Choroid plexus epithelial cell (primary cell): ENCODE measurements at regions not wholly inside any gene's neighbourhood (a gene's known extent, or its start where the extent isn't known, plus 50 kb on each side); places are given as distances from the start of the nearest gene placed in this dataset.

Experiments used
- DNase-seq: peaks from one replicate; pipeline ENCODE4 v3.0.0-alpha.2; 2010; ENCODE audit warnings: low read depth
- H3K4me3 ChIP-seq: 2 replicates; pipeline ENCODE4 v1.5.1; 2011; ENCODE audit warnings: low read depth, mild to moderate bottlenecking, control low read depth, low read length, moderate library complexity
- CTCF ChIP-seq: conservative IDR thresholded peaks from 2 replicates; pipeline ENCODE4 v1.5.1; 2011; ENCODE audit warnings: low read depth, mild to moderate bottlenecking, control low read depth, inconsistent platforms, low read length, moderate library complexity

GRCh38 chr6:113356139-113356538, 501.0 kb upstream of the MARCKS start:
- no peak for TF ChIP-seq CTCF
- H3K4me3 ChIP-seq, result no peak overlapping the region
- no peak for DNase-seq

DNA sequence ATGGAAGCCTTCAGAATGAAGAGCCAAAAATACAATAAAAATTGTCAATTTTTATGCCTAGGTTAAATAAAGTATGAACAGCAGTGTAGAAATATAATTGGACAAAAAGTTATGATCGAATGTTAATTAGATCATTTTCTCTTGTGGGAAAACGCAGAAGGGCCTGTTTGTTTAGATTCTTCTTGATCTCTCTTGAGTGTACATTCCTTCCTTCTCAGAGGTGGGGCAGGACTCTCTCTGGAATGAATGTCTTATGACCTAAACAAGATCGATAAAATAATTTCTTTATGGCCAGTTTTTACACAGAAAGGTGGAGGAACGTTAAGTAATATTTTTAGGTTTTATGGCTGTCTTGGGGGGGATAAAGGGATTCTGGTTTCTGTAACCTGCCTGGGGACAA, 500.1 kb upstream of the MARCKS start:
- DNase-seq, result no peak
- no peak overlapping the region for H3K4me3 ChIP-seq
- no peak for TF ChIP-seq CTCF

GRCh38 chr6:113358063-113358583, 499.0 kb upstream of the MARCKS start:
- no peak for TF ChIP-seq CTCF
- no peak for DNase-seq

DNA sequence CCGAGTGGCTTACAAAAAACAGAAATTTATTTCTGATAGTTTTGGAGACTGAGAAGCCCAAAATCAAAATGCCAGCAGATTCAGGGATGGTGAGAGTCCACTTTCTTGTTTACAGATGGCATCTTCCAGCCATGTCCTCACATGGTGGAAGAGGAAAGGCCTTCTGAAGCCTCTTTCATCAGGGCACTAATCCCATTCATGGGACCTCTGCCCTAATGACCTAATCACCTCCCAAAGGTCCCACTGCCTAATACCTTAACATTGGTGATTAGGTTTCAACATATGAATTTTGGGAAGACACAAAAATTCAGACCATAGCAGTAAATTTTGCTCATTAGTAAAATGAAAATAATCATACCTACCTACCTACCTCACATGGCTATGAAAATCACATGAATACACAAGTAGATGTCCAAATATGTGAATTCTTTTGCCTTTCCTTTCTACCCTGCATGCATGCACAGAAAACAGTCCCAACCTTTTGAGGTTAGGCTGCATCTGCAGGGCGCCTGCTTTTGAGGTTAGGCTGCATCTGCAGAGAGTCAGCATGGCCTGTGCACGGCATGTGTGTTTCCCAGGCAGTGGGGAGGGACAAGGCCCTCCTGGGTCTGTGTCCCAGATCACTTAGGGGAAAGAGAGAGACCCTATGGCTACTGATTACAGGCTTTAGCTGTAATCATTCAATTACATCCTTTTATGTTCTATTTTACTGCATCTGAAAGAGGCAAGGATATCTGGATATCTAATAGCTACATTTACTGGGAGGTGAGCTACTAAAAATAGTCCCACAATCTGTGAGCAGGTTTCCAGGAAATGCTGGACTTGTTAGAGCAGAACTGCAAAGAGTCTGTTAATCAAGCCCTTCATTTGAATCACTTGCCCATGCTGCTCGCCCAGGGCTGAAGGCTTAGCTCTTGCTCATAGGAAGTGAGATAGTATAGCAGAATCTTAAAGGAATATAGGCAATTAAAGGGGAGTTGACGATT, 497.7 kb upstream of the MARCKS start:
- DNase-seq, result peak; percentile 63
- no peak for TF ChIP-seq CTCF
- no peak overlapping the region for H3K4me3 ChIP-seq

More at GRCh38 chr6:113358063-113358583, 499.0 kb upstream of the MARCKS start:
- H3K4me3 ChIP-seq, result no peak overlapping the region

GRCh38 chr6:113361014-113361645, 496.0 kb upstream of the MARCKS start:
- no peak for TF ChIP-seq CTCF
- H3K4me3 ChIP-seq, result no peak overlapping the region
- DNase-seq, result peak; percentile 79

DNA sequence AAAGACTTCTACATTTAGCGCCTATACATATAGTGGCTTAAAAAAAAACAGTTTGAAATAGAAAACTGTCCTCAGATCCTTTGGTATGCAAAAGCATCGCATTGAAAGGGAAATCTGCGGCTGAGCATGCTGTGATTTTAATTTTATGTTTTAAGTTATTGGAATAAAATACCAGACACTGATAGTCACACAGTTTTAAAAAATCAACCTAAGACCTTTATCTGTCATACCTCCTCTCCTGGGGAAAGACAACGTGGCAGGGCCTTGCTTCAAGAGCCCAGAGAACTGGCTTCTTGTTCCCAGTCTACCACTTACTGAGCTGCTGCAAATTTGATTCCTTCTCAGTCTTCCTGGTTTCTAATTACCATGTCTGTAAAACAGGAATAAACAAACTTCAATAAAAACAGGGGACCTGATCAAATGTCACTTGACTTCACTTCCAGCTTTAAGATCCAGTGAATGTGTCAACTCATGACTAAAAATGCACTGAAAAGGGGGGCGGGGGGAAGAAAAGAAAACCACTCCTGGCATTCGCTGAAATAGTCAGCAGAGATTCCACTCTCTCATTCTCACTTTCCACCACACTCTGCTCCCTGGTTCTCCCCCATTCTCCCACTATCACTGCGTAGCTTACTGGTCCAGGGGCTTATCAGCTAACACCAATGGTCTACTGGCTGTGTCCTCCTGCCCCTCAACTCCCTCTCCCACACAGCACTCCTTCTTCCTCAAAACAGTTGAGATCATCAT, 494.7 kb upstream of the MARCKS start:
- DNase-seq, result peak; percentile 54
- no peak for TF ChIP-seq CTCF
- no peak overlapping the region for H3K4me3 ChIP-seq
